Islet precursor cell (in vitro differentiated cells): ENCODE measurements at regions not wholly inside any gene's neighbourhood (a gene's known extent, or its start where the extent isn't known, plus 50 kb on each side); places are given as distances from the start of the nearest gene placed in this dataset.
A peak's percentile ranks its signal among the peaks of the same experiment; 100 is the strongest.

ENCODE experiments used
- DNase-seq: peaks from one replicate; pipeline ENCODE4 v3.0.0-alpha.2; 2018

DNA sequence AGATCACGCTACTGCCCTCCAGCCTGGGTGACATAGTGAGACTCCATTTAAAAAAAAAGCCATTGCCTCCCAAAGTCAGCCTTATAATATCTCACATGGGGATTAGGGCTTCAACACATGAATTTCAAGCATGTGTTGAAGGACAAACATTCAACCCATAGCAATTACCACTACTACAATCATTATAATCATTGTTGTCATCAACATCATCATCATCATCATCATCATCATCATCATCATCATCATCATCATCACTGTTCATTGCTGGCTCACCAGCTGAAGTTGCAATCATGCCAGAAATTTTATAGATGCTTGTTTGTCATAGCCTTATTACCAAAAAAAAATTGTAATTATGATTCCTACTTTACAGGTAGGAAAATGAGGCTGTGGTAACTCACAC, 762.9 kb downstream of the METTL15 start:
- DNase-seq: no peak

GRCh38 chr11:28863422-28863821, 755.2 kb downstream of the METTL15 start:
- DNase-seq: no peak

- no peak for DNase-seq
Observed at GRCh38 chr11:28860893-28861292, 752.7 kb downstream of the METTL15 start.

DNA sequence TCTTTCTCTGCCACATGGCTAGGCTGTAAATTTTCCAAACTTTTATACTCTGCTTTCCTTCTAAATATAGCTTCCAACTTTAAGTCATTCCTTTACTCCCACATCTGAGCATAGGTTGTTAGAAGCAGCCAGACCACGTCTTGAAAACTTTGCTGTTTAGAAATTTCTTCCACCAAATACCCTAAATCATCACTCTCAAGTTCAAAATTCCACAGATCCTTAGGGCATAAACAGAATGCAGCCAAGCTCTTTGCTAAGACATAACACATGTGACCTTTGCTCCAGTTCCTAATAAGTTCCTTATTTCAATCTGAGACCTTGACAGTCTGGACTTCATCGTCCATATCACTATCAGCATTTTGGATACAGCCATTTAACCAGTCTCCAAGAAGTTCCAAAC, 749.9 kb downstream of the METTL15 start:
- DNase-seq: no peak

DNA sequence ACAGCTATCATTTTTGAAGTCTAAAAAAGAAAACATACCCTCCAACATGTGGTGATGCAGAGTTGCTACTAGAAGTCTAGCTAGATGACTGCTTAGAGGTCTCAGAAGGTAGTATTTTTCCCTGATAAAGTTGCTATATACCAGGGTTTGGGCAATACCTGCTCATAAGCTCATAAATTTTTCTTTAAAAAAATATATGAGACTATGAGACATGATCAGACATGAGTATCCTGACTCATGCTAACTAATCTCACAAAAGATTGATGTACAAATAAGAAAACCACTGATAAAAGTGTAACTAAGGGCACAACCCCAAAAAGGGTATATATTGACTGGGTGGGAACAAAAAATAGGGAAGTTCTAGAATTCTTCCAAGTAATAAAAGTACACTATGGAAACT, 740.9 kb downstream of the METTL15 start:
- no peak for DNase-seq

GRCh38 chr11:28842716-28843115, 734.5 kb downstream of the METTL15 start:
- no peak for DNase-seq

DNA sequence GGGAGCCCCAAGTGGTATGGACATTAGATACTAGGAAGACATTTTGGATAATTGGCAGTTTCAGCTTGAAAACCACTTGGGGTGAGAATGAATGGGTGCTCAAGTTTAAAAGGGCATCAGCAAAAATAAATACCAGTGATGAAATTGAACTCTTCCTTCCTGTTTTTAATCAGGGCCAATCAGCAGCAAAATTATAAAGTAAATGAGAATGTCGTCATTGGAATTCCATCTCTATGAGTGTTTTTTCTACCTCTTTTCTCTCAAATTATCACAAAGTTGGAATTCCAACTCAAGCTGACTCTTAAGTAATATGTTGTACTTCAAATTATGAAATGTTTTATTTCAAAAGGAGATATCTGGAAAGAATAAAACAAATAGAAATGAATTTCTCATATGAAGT, 730.6 kb downstream of the METTL15 start:
- no peak for DNase-seq

DNA sequence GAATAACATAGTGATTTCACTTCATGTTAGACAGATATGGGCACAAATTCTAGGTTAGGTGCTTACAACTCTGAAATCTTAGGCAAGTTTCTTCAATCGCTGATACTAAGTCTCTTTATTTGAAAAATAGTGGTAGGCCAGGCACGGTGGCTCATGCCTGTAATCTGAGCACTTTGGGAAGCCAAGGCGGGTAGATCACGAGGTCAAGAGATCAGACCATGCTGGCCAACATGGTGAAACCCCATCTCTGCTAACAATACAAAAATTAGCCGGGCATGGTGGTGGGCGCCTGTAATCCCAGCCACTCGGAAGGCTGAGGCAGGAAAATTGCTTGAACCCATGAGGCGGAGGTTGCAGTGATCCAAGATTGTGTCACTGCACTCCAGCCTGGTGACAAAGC, 729.4 kb downstream of the METTL15 start:
- DNase-seq: no peak

GRCh38 chr11:28836285-28837081, 728.3 kb downstream of the METTL15 start:
- peak; percentile 56 for DNase-seq

DNA sequence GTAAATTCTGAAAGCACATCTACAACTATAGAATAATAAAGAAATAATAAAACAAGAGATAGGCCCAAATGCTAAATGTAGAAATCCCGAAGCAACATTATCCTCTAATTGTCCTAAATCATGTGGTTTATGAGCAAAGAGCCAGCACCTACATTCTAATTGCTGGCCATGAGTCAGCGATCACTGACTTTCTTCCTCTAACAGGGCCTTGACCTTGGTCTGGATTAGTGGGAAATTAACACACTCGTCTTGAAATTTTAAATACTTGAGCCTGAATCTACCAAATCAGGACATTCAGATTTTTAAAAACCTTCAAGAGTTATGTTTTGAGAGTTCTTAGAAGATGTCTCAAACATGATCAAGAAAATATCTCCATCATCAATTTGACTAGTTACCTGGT, 727.6 kb downstream of the METTL15 start:
- no peak for DNase-seq

GRCh38 chr11:28835317-28835716, 727.1 kb downstream of the METTL15 start:
- DNase-seq: no peak

DNA sequence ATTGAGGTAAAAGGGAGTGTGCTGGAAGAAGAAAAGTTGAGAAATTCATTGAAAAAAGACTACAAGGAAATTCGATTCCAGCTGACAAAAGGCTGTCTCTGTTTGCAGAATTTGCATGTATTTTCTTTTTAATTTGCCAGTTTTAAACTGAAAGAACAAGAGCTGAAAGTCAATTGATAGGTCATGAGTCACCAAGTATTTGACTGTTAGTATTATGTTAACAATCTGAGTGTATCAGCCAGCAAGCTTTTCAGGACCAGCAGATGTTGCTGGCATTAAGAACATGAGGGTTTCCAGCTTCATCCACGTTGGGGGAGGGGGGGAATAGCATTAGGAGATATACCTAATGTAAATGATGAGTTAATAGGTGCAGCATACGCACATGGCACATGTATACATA, 726.7 kb downstream of the METTL15 start:
- DNase-seq: no peak

DNA sequence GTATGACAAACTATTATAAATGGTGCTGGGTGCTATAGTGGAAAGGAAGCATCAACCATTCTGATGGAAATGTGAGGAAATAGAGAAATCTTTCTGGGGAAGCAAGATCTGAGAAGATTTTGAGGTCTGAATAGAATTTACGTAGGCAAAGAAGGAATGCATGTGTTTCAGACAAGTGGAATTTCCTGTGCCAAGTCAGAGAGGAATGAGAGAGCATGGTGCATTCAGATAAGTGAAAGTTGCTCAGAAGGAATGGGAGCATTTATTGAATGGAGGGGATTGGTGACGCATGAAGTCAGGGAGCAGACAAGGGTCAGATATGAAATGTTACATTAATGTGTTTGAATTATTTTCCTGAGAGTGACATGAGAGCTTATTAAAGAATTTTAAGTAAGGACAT, 725.5 kb downstream of the METTL15 start:
- DNase-seq: no peak

DNA sequence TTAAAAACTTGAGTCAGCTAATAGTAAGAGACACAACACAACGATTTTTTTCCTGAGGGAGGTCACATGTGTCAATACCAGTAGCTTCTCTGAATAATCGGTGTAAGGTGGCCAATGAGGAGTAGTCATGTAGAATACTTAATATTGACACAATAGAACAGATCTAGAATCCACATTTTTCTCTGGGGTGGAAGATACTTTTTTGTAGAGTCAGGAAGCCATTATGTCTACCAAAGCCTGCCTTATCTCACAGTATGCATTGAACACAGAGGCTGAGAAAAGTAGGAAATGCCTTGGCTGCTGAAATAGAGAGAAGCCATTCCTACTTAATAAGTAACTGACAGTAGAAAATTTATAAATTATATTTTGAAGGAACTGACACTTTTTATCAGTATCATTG, 725.0 kb downstream of the METTL15 start:
- DNase-seq: no peak

DNA sequence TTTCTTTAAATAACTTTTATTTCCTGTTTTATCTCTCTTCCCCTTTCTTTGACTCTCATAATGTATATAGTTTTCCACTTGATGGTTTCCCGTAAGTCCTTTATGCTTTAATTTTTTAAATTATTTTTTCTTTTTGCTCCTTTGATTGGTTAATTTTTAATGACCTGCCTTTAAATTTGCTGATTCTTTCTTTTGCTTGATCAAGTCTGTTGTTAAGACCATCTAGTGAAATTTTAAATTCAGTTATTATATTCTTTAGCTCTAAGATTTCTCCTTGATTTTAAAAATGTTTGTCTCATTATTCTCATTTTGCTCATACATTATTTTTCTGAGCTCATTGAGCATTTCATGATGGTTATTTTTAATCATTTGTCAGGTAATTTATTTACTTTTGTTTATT, 718.6 kb downstream of the METTL15 start:
- no peak for DNase-seq

DNA sequence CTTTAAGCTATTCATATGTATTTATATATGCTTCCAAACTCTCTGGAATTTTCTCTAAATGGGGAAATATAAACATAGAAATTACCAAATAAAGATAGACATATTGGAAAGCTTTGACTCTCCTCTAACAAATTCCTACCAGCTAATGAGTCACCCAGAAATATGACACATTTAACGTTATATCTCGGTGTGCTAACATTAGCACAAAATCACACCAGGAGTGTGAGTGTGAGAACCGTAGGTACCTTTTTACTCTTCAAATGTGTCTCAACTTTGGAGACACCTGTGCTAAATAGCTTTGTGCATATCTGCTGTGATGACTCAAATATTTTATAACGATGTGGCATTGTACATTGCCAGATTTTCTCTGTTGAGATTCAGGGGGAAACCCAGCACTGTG, 714.4 kb downstream of the METTL15 start:
- DNase-seq: no peak

DNA sequence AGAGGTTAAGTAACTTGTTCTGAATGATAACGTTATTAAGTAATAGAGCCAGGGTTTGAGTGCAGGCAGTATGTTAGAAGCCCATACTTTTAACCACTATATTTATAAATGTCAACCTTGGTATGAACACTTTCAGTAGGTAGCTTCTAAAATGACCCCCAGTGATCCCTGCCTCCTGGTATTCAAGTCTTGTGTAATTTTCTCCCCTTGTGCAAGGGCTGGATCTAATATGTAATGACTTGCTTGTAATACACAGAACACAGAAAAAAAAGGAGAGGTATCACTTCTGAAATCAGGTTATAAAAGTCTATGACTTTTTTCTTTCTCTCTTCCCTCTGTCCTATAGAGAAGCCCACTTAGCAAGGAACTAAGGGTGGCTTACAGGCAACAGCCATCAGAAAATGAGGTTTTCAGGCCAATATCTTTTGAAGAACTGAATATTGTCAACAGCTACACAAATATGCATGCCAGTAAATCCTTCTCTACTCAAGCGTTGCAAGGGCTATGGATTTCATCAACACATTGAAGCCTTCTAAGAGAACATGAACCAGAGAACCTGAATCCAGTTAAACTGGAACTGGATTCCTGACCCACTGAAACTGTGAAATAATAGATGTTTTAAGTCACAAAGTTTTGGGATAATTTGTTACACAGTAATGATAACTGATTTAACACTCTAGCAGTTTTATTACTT, 712.3 kb downstream of the METTL15 start:
- no peak for DNase-seq

DNA sequence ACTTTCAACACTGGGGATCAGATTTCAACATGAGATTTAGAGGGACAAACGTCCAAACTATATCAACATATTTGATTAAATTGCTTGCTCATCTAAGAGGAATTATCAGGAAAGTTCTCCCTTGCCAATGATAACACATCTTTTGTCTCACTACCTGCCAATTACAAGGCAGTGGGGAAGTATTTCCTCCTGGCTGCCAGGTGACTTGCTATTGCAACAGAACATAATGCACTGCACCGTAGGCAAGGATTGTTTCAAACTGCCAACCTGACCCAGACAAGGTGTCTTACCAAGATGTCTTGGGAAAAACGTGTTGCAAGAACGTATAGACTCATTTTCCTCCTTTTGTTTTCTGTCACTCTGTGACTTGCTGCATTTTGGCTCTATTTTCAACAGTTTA, 711.6 kb downstream of the METTL15 start:
- DNase-seq: no peak

GRCh38 chr11:28815110-28815509, 706.9 kb downstream of the METTL15 start:
- no peak for DNase-seq

DNA sequence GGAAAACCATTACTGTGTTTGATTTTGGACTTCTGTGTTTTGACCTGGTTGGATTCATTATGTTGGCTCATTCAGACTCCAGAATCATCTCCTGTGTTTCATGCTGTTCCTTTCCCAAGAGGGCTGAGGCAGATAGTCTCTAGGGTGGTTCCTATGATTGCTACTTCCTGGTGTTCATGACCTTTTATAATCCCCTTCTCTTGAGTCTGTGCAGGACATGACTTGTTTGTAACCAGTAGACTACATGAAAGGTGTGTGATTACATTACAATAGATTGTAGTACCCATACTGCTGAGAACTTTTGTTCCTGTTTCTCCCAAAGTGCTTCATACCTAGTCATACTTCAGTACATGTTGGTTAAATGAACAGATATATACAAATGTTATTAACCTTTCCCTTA, 700.6 kb downstream of the METTL15 start:
- no peak for DNase-seq

GRCh38 chr11:28799316-28799715, 691.1 kb downstream of the METTL15 start:
- no peak for DNase-seq

DNA sequence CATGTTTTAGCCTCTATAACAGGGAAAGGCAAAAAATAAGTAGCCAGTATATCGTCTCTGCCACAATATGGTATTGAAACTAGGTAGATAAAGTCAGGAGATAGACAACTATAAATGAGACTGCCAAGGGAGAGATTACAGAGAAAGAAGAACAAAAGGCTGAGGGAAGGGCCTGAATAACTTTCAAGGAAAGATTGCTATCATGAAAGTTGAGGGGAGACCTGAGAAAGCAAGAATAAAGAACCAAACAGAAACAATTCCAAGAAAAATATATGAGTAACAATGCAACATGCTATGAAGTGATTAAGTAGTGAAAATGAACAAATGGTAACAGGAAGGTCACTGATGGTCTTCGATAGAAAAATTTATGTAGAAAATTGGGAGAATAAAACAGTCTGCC, 690.1 kb downstream of the METTL15 start:
- no peak for DNase-seq

DNA sequence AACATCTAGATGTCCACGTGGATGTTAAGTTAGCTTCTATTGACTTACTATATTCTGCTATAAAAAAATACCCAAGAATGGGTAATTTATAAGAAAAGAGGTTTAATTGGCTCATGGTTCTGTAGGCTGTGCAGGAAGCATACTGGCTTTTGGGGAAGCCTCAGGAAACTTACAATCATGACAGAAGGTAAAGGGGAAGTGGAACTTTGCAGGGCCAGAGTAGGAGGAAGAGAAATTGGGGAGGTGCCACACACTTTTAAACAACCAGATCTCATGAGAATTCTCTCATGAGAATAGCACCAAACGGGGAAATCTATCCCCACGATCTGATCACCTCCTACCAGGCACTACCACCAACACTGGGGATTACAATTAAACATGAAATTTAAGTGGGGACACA, 689.3 kb downstream of the METTL15 start:
- no peak for DNase-seq

DNA sequence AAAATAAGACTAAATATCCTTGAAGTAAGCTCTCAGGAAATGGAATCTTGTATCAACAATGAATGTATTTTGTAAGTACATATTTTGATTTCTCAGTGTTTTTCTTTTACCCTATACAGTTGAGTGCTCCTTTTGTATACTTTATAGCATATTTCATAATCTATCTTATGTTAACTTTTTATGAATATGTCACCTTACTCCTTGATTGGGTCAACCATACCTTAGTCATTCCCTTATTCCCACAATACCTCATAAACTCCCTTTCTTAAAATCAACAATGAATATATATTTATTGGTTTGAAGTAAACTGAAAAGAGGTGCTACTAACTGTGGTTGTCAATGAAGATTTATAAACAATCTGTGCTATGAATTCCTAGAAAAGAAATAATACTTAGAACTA, 686.2 kb downstream of the METTL15 start:
- no peak for DNase-seq

GRCh38 chr11:28793282-28793738, 685.1 kb downstream of the METTL15 start:
- no peak for DNase-seq
